ENCODE measurements at regions not wholly inside any gene's neighbourhood (a gene's known extent, or its start where the extent isn't known, plus 50 kb on each side); places are given as distances from the start of the nearest gene placed in this dataset.
A peak's percentile ranks its signal among the peaks of the same experiment; 100 is the strongest.

DNA sequence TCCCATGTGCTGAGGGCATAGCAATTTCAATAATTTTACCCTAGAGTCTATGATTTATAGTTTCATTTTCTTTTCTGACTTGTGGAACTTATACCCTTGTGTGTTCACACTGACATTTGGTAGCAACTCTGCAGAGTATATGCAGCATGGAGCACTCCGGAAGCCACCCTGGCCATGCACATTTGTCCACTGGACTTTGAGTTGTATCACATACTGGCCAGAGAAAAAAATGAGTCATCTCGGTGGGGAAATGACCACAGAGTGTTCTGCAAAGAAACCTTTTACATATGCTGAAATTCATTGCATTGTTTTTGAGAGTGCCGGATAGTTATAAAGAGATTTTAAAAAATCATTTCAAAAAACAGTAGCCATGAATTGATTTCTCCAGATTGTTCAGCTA lies 164.8 kb upstream of the COBL start:
- H3K4me3 ChIP-seq: no peak overlapping the region
- H3K27me3 ChIP-seq: no peaks in the 10 kb centered on the region
- WGBS, 2 donors: 88 to 93% methylated on average over 3 of the region's 3 CpGs
- no peaks in the 10 kb centered on the region for H3K4me1 ChIP-seq
- intact Hi-C loops (cut with DNase I; ENCODE audit: low total_unique reads): no loop called here
- H3K27ac ChIP-seq: no peak overlapping the region
- TF ChIP-seq POLR2A (IDR thresholded peaks at IDR 0.05): no peak
- TF ChIP-seq, protein P1, sequence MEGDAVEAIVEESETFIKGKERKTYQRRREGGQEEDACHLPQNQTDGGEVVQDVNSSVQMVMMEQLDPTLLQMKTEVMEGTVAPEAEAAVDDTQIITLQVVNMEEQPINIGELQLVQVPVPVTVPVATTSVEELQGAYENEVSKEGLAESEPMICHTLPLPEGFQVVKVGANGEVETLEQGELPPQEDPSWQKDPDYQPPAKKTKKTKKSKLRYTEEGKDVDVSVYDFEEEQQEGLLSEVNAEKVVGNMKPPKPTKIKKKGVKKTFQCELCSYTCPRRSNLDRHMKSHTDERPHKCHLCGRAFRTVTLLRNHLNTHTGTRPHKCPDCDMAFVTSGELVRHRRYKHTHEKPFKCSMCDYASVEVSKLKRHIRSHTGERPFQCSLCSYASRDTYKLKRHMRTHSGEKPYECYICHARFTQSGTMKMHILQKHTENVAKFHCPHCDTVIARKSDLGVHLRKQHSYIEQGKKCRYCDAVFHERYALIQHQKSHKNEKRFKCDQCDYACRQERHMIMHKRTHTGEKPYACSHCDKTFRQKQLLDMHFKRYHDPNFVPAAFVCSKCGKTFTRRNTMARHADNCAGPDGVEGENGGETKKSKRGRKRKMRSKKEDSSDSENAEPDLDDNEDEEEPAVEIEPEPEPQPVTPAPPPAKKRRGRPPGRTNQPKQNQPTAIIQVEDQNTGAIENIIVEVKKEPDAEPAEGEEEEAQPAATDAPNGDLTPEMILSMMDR (IDR thresholded peaks at IDR 0.05): no peak
- DNase-seq: no peak
- H3K9me3 ChIP-seq: no peaks in the 10 kb centered on the region
- no peaks in the 10 kb centered on the region for H3K36me3 ChIP-seq (ENCODE audit: low read depth, missing control alignments)

DNA sequence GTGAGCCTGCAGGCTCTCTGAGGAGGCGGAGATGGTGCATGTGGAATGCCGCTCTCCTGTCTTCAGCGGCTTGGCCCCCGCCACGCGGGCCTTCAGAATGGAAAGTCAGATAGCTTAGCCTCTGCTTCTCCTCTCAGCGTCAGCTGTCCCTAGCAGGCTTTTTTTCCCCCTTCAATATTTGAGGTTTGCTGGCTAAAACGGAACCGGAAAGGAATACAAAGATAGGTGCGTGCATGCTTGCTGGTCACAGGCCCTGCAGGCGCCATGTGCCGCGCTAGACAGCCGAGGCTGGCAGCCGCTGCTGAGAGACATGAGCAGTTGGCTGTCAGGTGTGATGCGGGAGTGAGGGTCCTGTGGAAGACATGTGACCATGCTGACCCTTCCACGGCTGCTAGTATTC lies 161.2 kb upstream of the COBL start:
- Histone ChIP-seq H3K27me3 (no peaks in the 10 kb centered on the region), H3K36me3 (ENCODE audit: low read depth, missing control alignments) (no peaks in the 10 kb centered on the region), H3K4me1 (no peaks in the 10 kb centered on the region), H3K4me3 (peak overlapping the region in 1 of 2 donors; percentile 12), H3K27ac (no peak overlapping the region), H3K9me3 (no peaks in the 10 kb centered on the region)
- TF ChIP-seq, protein P1 (IDR thresholded peaks at IDR 0.05): no peak
- no peak for TF ChIP-seq POLR2A (IDR thresholded peaks at IDR 0.05)
- WGBS, 2 donors: 64 to 70% methylated on average over 8 to 17 of the region's 17 CpGs
- intact Hi-C loops (cut with DNase I; ENCODE audit: low total_unique reads): no loop called here
- no peak for DNase-seq

- Histone ChIP-seq H3K27ac (no peak overlapping the region), H3K27me3 (no peaks in the 10 kb centered on the region), H3K36me3 (ENCODE audit: low read depth, missing control alignments) (no peaks in the 10 kb centered on the region), H3K4me3 (peak overlapping the region in 1 of 2 donors; percentile 12), H3K4me1 (no peaks in the 10 kb centered on the region), H3K9me3 (no peaks in the 10 kb centered on the region)
- no peak for DNase-seq
- intact Hi-C loops (cut with DNase I; ENCODE audit: low total_unique reads): no loop called here
- no peak for TF ChIP-seq POLR2A (IDR thresholded peaks at IDR 0.05)
- TF ChIP-seq, protein P1 (IDR thresholded peaks at IDR 0.05): no peak
- WGBS, 2 donors: 64 to 81% methylated on average over 7 to 8 of the region's 8 CpGs
Observed at GRCh38 chr7:51477323-51477722, 160.7 kb upstream of the COBL start.

- TF ChIP-seq, protein P1 (IDR thresholded peaks at IDR 0.05): no peak
- TF ChIP-seq POLR2A (IDR thresholded peaks at IDR 0.05): no peak
- intact Hi-C loops (cut with DNase I; ENCODE audit: low total_unique reads): no loop called here
- peaks cover 6% of the 10 kb centered on the region for H3K4me1 ChIP-seq
- H3K4me3 ChIP-seq: no peak overlapping the region
- no peak for DNase-seq
- no peaks in the 10 kb centered on the region for H3K36me3 ChIP-seq (ENCODE audit: low read depth, missing control alignments)
- 51 to 56% methylated on average over 8 to 13 of the region's 13 CpGs for WGBS, 2 donors
- no peak overlapping the region for H3K27ac ChIP-seq
- no peaks in the 10 kb centered on the region for H3K9me3 ChIP-seq
- no peaks in the 10 kb centered on the region for H3K27me3 ChIP-seq
Observed at GRCh38 chr7:51476026-51476425, 159.4 kb upstream of the COBL start.

DNA sequence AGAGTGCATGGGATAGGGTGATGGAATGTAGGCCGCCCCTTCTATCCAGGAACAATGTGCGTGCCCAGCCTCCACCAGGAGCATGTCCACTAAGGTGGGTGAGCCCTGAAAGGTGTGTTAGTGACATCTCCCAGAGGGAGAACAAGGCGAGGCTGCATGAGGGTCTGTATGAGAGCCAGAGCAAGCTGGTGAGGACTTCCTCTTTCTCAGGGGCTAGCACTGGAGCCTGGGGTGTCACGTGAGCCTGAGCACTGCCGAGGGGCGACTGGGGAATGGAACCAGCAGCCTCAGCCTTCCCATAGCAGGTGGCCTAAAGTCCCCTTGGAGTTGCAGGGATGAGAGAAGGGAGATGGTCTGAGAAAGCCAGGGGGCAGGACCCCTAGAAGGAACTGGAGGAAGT lies 156.3 kb upstream of the COBL start:
- H3K4me1 ChIP-seq: peaks cover 6% of the 10 kb centered on the region
- no peak for DNase-seq
- TF ChIP-seq, protein P1 (IDR thresholded peaks at IDR 0.05): no peak
- no peak for TF ChIP-seq POLR2A (IDR thresholded peaks at IDR 0.05)
- H3K27ac ChIP-seq: no peak overlapping the region
- H3K36me3 ChIP-seq (ENCODE audit: low read depth, missing control alignments): no peaks in the 10 kb centered on the region
- H3K27me3 ChIP-seq: no peaks in the 10 kb centered on the region
- H3K9me3 ChIP-seq: no peaks in the 10 kb centered on the region
- WGBS, 2 donors: 90 to 91% methylated on average over 6 of the region's 6 CpGs
- H3K4me3 ChIP-seq: no peak overlapping the region
- intact Hi-C loops (cut with DNase I; ENCODE audit: low total_unique reads): no loop called here

Measured in testis (tissue), 2 donors.